ENCODE measurements at regions not wholly inside any gene's neighbourhood (a gene's known extent, or its start where the extent isn't known, plus 50 kb on each side); places are given as distances from the start of the nearest gene placed in this dataset.

- TF ChIP-seq POLR2A (IDR thresholded peaks at IDR 0.05), result no peak
- TF ChIP-seq CTCF (IDR thresholded peaks at IDR 0.05), result no peak
Observed at GRCh38 chr4:13207226-13207625, 276.9 kb downstream of the RAB28 start.

All from right lobe of liver (tissue), 4 donors.